ENCODE measurements at regions not wholly inside any gene's neighbourhood (a gene's known extent, or its start where the extent isn't known, plus 50 kb on each side); places are given as distances from the start of the nearest gene placed in this dataset.

DNA sequence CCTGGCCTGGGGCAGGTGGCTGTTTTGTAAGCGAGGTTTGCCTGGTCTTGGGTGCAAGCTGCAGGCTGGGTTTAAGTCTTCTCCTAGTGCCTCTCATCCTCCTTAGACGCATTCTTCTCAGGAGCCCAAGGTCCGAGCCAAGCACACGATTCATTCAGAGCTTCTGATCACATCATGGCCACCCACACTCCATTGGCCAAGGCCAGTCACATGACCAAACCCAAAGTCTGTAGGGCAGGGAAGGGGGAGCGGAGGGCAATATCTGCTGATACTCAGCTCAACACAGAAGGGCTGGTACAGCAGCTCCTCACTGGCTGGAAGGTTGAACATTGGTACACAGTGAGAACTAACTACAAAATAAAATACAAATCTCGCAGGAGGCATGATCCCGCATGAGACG, 177.2 kb upstream of the AFDN start:
- no peak for TF ChIP-seq CTCF (conservative IDR thresholded peaks at IDR 0.05)
- no peak for TF ChIP-seq ZFX (IDR thresholded peaks at IDR 0.05)
- no peak overlapping the region for H3K27ac ChIP-seq

- TF ChIP-seq CTCF (conservative IDR thresholded peaks at IDR 0.05) (no peak), ZFX (IDR thresholded peaks at IDR 0.05) (no peak)
- no peak overlapping the region for H3K27ac ChIP-seq
Measured at GRCh38 chr6:167650730-167651317, 175.9 kb upstream of the AFDN start.

GRCh38 chr6:167651318-167652041, 175.2 kb upstream of the AFDN start:
- TF ChIP-seq ZFX (IDR thresholded peaks at IDR 0.05) (no peak), CTCF (conservative IDR thresholded peaks at IDR 0.05) (no peak)
- H3K27ac ChIP-seq: no peak overlapping the region

- no peak overlapping the region for H3K27ac ChIP-seq
- TF ChIP-seq ZFX (IDR thresholded peaks at IDR 0.05) (no peak), CTCF (conservative IDR thresholded peaks at IDR 0.05) (no peak)
Measured at GRCh38 chr6:167652042-167652700, 174.5 kb upstream of the AFDN start.

DNA sequence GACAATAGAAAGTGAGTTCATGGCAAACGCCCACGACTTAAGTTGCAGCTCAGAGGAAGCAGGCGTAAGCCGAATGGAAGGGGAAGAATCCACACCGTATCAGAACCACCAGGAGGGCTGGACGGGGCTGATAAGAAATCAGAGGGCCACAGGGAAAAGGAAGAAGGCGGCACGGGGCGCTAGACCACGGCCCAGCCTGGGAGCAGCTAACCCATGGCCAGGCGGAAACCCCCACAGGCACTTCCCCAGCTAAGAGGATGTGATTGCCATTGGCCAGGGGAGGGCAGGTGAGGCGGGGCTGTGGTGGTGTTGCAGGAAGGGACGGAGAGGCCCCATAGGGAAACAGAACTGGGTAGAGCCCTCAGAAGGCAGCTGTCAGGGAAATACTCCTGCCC, 174.0 kb upstream of the AFDN start:
- TF ChIP-seq CTCF (conservative IDR thresholded peaks at IDR 0.05) (no peak), ZFX (IDR thresholded peaks at IDR 0.05) (no peak)
- H3K27ac ChIP-seq: no peak overlapping the region

GRCh38 chr6:167653561-167653960, 173.2 kb upstream of the AFDN start:
- no peak for TF ChIP-seq CTCF (conservative IDR thresholded peaks at IDR 0.05)
- TF ChIP-seq ZFX (IDR thresholded peaks at IDR 0.05): no peak
- no peak overlapping the region; the same call in 1 of the 2 replicates for H3K27ac ChIP-seq

GRCh38 chr6:167654389-167654788, 172.3 kb upstream of the AFDN start:
- no peak for TF ChIP-seq ZFX (IDR thresholded peaks at IDR 0.05)
- TF ChIP-seq CTCF (conservative IDR thresholded peaks at IDR 0.05): no peak
- no peak overlapping the region for H3K27ac ChIP-seq
